Natural killer cell (primary cell): ENCODE measurements at regions not wholly inside any gene's neighbourhood (a gene's known extent, or its start where the extent isn't known, plus 50 kb on each side); places are given as distances from the start of the nearest gene placed in this dataset.

ENCODE experiments used
- ATAC-seq, 3 donors: fragments of 150-1000 bp in 2 of 3; fragments of 200-7000 bp in 1 of 3; cut with Tn5 transposase; 1 replicate in 1 of 3; 2 replicates in 2 of 3; pipeline ENCODE4 v1.10.0; 2021; ENCODE audit warnings: mild to moderate bottlenecking in 2 of 3, moderate library complexity in 2 of 3
- DNase-seq, 2 donors: peaks; one replicate each; pipeline versions ENCODE4 v3.0.0 to v3.0.0-alpha.2; 2013 to 2021; ENCODE audit warnings: mixed read lengths in 1 of 2
- H3K27ac ChIP-seq: one replicate; pipeline ENCODE4 v1.5.1; 2013; ENCODE audit warnings: mild to moderate bottlenecking, low read length
- H3K27me3 ChIP-seq: one replicate; pipeline ENCODE4 v1.6.1; 2013; ENCODE audit warnings: low read length; ENCODE audit not compliant: control insufficient read depth, insufficient read depth
- H3K36me3 ChIP-seq: one replicate; pipeline ENCODE4 v1.6.1; 2013; ENCODE audit warnings: low read length; ENCODE audit not compliant: control insufficient read depth, insufficient read depth
- H3K4me1 ChIP-seq: one replicate; pipeline ENCODE4 v1.6.1; 2013; ENCODE audit warnings: low read length; ENCODE audit not compliant: control insufficient read depth, insufficient read depth
- H3K4me3 ChIP-seq: one replicate; pipeline ENCODE4 v1.5.1; 2013; ENCODE audit warnings: low read length
- H3K9me3 ChIP-seq: one replicate; pipeline ENCODE4 v1.6.1; 2013; ENCODE audit warnings: low read length; ENCODE audit not compliant: control insufficient read depth, insufficient read depth
- H3K27ac Mint-ChIP-seq, 2 donors: one replicate each; pipeline ENCODE4 v1.8.0; 2022; ENCODE audit warnings: mild to moderate bottlenecking in 2 of 2, mixed read lengths in 2 of 2, moderate library complexity in 1 of 2
- H3K27me3 Mint-ChIP-seq, 2 donors: one replicate each; pipeline ENCODE4 v1.8.0; 2022; ENCODE audit warnings: low read depth in 2 of 2, mixed read lengths in 2 of 2
- H3K36me3 Mint-ChIP-seq: one replicate; pipeline ENCODE4 v1.8.0; 2022; ENCODE audit warnings: mixed read lengths
- H3K4me1 Mint-ChIP-seq, 2 donors: one replicate each; pipeline ENCODE4 v1.8.0; 2022; ENCODE audit warnings: mixed read lengths in 2 of 2
- H3K4me3 Mint-ChIP-seq: one replicate; pipeline ENCODE4 v1.8.0; 2022; ENCODE audit warnings: mild to moderate bottlenecking, moderate library complexity, mixed read lengths
- H3K9me3 Mint-ChIP-seq, 2 donors: one replicate each; pipeline ENCODE4 v1.8.0; 2022; ENCODE audit warnings: mixed read lengths in 2 of 2
- CTCF ChIP-seq: fragments of 200-600 bp; IDR thresholded peaks from one replicate; pipeline ENCODE4 v1.8.0; 2022; ENCODE audit warnings: antibody characterized with exemption
- WGBS: methylation state at CpG from one replicate; pipeline ENCODE4 v1.1.7; 2013; ENCODE audit warnings: missing lambda C conversion rate; ENCODE audit not compliant: insufficient coverage; 5-methylcytosine and 5-hydroxymethylcytosine counted together
- intact Hi-C: fragments of 100-400 bp; cut with micrococcal nuclease; formaldehyde crosslinking; loops from one replicate; pipeline ENCODE4 v1.14.2; 2022

DNA sequence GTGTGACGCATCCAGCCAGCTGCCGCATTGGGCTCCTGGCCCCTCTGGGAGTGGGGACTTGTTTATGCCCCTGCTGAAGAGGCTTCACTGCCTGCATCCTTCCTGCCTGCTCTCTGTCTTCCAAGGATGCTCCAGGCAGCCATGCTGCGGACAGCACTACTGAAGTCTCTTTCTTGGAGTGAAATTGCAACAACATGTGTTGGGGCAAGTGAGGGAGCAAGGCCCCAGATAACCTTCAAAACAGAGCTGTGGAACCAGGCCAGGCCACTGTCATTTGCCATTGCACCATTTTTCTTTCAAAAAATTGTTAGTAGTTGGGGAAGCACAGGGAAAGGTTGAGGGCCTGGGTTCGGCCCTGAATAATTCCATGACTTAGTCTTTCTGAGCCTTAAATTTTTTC, 169.6 kb upstream of the ADRA1B start:
- 93% methylated on average over 3 of the region's 4 CpGs for WGBS
- Mint-ChIP-seq H3K36me3 (no peaks in the 10 kb centered on the region), H3K27ac (no peak overlapping the region), H3K4me1 (no peaks in the 10 kb centered on the region), H3K27me3 (peaks cover 8 to 23% of the 10 kb centered on the region in 2 donors), H3K9me3 (peaks cover 0 to under 1% of the 10 kb centered on the region in 2 donors), H3K4me3 (no peak overlapping the region)
- H3K36me3 ChIP-seq = no peaks in the 10 kb centered on the region
- H3K27ac ChIP-seq = no peak overlapping the region
- H3K4me3 ChIP-seq = no peak overlapping the region
- intact Hi-C loops = no loop called here
- DNase-seq = no peak
- no peak for ATAC-seq
- no peaks in the 10 kb centered on the region for H3K27me3 ChIP-seq
- no peak for TF ChIP-seq CTCF
- peaks cover 4% of the 10 kb centered on the region for H3K9me3 ChIP-seq
- H3K4me1 ChIP-seq = no peaks in the 10 kb centered on the region

- no peaks in the 10 kb centered on the region for H3K36me3 ChIP-seq
- H3K9me3 ChIP-seq = no peaks in the 10 kb centered on the region
- DNase-seq (no peak), ATAC-seq (no peak)
- H3K27ac Mint-ChIP-seq = no peak overlapping the region
- H3K9me3 Mint-ChIP-seq = no peaks in the 10 kb centered on the region
- intact Hi-C loops = no loop called here
- no peaks in the 10 kb centered on the region for H3K27me3 ChIP-seq
- H3K4me3 Mint-ChIP-seq = no peak overlapping the region
- TF ChIP-seq CTCF = no peak
- H3K4me1 Mint-ChIP-seq = no peaks in the 10 kb centered on the region
- H3K4me3 ChIP-seq = no peak overlapping the region
- H3K27ac ChIP-seq = no peak overlapping the region
- no peaks in the 10 kb centered on the region for H3K4me1 ChIP-seq
- peaks cover 12 to 13% of the 10 kb centered on the region in 2 donors for H3K27me3 Mint-ChIP-seq
- H3K36me3 Mint-ChIP-seq = no peaks in the 10 kb centered on the region
Measured at GRCh38 chr5:159749146-159749545, 167.1 kb upstream of the ADRA1B start.

DNA sequence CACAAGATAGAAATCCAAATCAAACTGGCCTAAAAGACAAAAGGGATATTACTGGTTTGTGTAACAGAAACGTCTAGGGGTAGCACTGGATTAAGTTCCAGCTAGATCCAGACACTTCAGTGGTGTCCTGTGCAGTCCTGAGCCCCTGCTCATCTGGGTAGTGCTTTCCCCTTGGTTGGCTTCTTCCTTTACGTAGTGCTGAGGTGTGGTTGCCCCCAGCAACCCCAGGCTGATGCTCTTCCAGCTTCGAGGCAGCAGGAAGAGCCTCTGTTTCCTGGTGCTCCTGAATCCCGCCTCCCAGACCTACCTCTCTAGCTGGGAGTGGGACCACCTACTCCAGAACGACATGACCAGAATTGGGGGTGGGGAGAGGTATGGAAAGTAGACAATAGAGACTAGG, 166.1 kb upstream of the ADRA1B start:
- Mint-ChIP-seq H3K27me3 (peaks cover 13 to 15% of the 10 kb centered on the region in 2 donors), H3K27ac (no peak overlapping the region), H3K9me3 (no peaks in the 10 kb centered on the region), H3K4me3 (no peak overlapping the region), H3K36me3 (no peaks in the 10 kb centered on the region), H3K4me1 (no peaks in the 10 kb centered on the region)
- DNase-seq = no peak
- no peak overlapping the region for H3K27ac ChIP-seq
- WGBS = 55% methylated on average over 5 of the region's 5 CpGs
- no peak for TF ChIP-seq CTCF
- no peaks in the 10 kb centered on the region for H3K27me3 ChIP-seq
- no peaks in the 10 kb centered on the region for H3K9me3 ChIP-seq
- no peak overlapping the region for H3K4me3 ChIP-seq
- no peak for ATAC-seq
- intact Hi-C loops = no loop called here
- H3K4me1 ChIP-seq = no peaks in the 10 kb centered on the region
- H3K36me3 ChIP-seq = no peaks in the 10 kb centered on the region

DNA sequence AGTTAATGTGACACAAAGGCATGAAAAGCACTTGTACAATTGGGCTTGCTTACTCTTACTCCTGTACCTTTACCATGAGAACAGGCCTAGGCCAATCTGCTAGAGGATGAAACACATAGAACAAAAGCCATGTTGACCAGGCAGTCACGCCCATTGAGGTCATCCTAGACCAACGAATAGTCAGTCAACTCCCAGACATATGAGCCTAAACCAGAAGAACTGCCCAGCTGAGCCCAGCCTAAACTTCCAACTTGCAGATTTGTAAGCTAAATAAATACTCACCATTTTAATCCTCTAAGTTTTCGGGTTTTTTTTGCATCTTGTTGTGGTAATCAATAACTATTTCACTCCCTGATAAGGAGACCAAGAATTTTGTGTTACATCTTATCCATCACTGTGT, 164.8 kb upstream of the ADRA1B start:
- Histone ChIP-seq H3K9me3 (no peaks in the 10 kb centered on the region), H3K4me3 (no peak overlapping the region), H3K27ac (no peak overlapping the region), H3K4me1 (no peaks in the 10 kb centered on the region), H3K27me3 (no peaks in the 10 kb centered on the region), H3K36me3 (no peaks in the 10 kb centered on the region)
- H3K4me1 Mint-ChIP-seq = no peaks in the 10 kb centered on the region
- no peak for TF ChIP-seq CTCF
- DNase-seq (no peak), ATAC-seq (no peak)
- intact Hi-C loops = no loop called here
- H3K36me3 Mint-ChIP-seq = no peaks in the 10 kb centered on the region
- peaks cover 13 to 15% of the 10 kb centered on the region in 2 donors for H3K27me3 Mint-ChIP-seq
- no peak overlapping the region for H3K4me3 Mint-ChIP-seq
- H3K9me3 Mint-ChIP-seq = no peaks in the 10 kb centered on the region
- H3K27ac Mint-ChIP-seq = no peak overlapping the region
- 76% methylated on average over 3 of the region's 3 CpGs for whole genome bisulfite sequencing
